GM12875 (cell line): ENCODE measurements at regions not wholly inside any gene's neighbourhood (a gene's known extent, or its start where the extent isn't known, plus 50 kb on each side); places are given as distances from the start of the nearest gene placed in this dataset.

Source experiments
- H3K4me3 ChIP-seq: one replicate; pipeline ENCODE4 v1.5.1; 2011; ENCODE audit warnings: low read depth, low read length, control low read depth
- CTCF ChIP-seq: IDR thresholded peaks from 2 replicates; pipeline ENCODE4 v1.5.1; 2011; ENCODE audit warnings: low read depth, mild to moderate bottlenecking, control low read depth, inconsistent platforms, low read length, moderate library complexity, borderline replicate concordance; ENCODE audit not compliant: insufficient read depth

GRCh38 chr5:110032376-110032775 lies 342.6 kb downstream of the MAN2A1 start:
- TF ChIP-seq CTCF: no peak
- H3K4me3 ChIP-seq: no peak overlapping the region

- H3K4me3 ChIP-seq: no peak overlapping the region
- TF ChIP-seq CTCF: no peak
Observed at GRCh38 chr5:110034056-110034600, 344.4 kb downstream of the MAN2A1 start.

GRCh38 chr5:110038297-110038997 lies 348.7 kb downstream of the MAN2A1 start:
- TF ChIP-seq CTCF: no peak
- no peak overlapping the region for H3K4me3 ChIP-seq

- TF ChIP-seq CTCF: no peak
- H3K4me3 ChIP-seq: no peak overlapping the region
Observed at GRCh38 chr5:110040178-110040577, 350.5 kb downstream of the MAN2A1 start.

- TF ChIP-seq CTCF: no peak
Observed at GRCh38 chr5:110043025-110043424, 353.3 kb downstream of the MAN2A1 start.

GRCh38 chr5:110045158-110045557 lies 355.4 kb downstream of the MAN2A1 start:
- no peak for TF ChIP-seq CTCF
- H3K4me3 ChIP-seq: no peak overlapping the region

More at GRCh38 chr5:110043025-110043424, 353.3 kb downstream of the MAN2A1 start:
- H3K4me3 ChIP-seq: no peak overlapping the region

GRCh38 chr5:110048491-110048890 lies 358.8 kb downstream of the MAN2A1 start:
- no peak for TF ChIP-seq CTCF
- H3K4me3 ChIP-seq: no peak overlapping the region
